Islet precursor cell (in vitro differentiated cells): ENCODE measurements at regions not wholly inside any gene's neighbourhood (a gene's known extent, or its start where the extent isn't known, plus 50 kb on each side); places are given as distances from the start of the nearest gene placed in this dataset.
"Not testable (repeated sequence)": the region's sequence is repeated elsewhere in the genome, so short reads cannot be mapped to it uniquely, and the experiment has no call there.

Experiments
- DNase-seq: peaks from one replicate; pipeline ENCODE4 v3.0.0-alpha.2; 2018

DNA sequence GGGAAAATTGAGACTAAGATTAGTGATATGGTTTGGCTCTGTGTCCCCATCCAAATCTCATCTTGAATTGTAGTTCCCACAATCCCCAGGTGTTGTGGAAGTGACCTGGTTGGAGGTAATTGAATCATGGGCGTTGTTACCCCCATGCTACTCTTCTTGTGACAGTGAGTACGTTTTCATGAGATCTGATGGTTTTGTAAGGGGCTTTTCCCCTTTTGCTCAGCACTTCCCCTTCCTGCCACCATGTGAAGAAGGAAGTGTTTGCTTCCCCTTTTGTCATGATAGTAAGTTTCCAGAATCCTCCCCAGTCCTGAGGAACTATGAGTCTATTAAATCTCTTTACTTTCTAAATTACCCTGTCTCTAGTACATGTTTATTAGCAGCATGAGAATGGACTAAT is 729.9 kb upstream of the TPTE start:
- DNase-seq: not testable (repeated sequence)

DNA sequence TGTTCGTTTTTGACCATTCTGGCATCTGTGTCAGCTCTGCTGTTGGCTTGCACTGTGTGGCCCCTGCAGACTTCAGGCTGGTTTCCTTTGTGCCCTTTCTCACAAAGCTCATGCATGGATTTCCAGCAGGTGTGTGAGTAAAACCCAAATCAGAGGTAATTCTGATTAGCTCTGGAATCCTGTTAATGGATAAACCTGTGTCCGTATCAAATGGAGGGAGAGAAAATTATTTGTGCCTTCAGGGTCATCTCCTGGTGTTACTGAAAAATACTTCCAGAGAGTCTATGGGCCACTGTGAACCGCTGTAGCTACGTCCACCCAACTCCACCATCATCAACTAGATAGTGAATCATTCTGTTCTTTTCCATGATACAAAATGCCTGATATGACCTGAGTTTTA is 726.1 kb upstream of the TPTE start:
- not testable (repeated sequence) for DNase-seq

GRCh38 chr21:9796293-9796692 is 725.1 kb upstream of the TPTE start:
- DNase-seq: not testable (repeated sequence)

DNA sequence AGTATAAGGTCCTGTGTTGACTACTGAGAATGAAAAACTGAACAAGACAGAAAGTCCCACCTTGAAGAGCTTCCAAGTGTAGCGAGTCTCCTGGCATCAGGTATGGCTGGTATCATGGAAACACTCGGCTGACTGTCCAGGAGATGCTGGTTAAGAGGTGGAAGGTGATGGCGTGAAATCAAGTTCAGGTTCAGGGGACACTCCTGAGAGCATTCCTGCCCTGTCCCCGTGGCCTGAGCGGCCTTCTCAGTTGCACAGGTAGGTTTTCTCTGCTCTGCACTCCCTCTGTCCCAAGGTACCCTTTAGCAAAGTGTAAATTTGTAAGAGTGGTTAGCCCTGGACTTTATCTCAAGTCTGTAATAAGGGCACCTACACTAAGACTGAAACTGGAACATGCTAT is 713.7 kb upstream of the TPTE start:
- DNase-seq: not testable (repeated sequence)

GRCh38 chr21:9811223-9812004 is 710.0 kb upstream of the TPTE start:
- DNase-seq: not testable (repeated sequence)

DNA sequence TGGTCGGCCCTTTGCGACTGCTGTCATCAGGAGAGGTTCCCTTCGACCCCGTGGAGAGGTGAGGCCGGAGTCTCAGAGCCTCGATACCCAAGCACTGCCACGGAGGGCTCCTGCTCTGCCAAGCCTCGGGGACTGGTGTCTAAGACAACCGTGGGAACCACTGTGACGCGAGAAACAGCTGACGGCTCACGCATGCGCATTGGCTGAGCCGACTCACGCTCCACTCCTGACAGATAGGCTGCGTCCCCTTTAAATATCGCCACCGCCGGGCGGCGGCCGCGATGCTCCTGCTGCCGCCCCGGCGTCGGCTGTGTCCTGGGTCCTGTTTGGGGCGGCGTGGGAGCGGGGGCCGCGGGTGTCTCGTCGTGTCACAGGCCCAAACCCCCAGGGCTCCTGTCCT is 708.9 kb upstream of the TPTE start:
- not testable (repeated sequence) for DNase-seq

- DNase-seq: not testable (repeated sequence)
Observed at GRCh38 chr21:9813894-9814814, 707.2 kb upstream of the TPTE start.

DNA sequence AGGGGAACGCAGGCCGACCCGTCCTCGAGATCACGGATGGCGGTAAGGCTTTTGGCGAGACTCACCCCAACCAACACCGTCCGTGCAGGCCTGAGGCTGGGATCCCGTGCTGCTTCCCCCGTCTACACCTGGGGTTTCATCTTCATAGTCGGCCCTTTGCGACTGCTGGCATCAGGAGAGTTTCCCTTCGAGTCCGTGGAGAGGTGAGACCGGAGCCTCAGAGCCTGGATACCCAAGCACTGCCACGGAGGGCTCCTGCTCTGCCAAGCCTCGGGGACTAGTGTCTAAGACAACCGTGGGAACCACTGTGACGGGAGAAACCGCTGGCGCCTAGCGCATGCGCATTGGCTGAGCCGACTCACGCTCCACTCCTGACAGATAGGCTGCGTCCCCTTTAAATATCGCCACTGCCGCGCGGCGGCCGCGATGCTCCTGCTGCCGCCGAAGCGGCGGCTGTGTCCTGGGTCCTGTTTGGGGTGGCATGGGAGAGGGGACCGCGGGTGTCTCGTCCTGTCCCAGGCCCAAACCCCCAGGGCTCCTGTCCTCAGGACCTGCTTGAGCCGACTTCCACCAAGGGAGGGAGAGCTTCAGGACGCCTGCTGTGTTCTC is 706.1 kb upstream of the TPTE start:
- not testable (repeated sequence) for DNase-seq

DNA sequence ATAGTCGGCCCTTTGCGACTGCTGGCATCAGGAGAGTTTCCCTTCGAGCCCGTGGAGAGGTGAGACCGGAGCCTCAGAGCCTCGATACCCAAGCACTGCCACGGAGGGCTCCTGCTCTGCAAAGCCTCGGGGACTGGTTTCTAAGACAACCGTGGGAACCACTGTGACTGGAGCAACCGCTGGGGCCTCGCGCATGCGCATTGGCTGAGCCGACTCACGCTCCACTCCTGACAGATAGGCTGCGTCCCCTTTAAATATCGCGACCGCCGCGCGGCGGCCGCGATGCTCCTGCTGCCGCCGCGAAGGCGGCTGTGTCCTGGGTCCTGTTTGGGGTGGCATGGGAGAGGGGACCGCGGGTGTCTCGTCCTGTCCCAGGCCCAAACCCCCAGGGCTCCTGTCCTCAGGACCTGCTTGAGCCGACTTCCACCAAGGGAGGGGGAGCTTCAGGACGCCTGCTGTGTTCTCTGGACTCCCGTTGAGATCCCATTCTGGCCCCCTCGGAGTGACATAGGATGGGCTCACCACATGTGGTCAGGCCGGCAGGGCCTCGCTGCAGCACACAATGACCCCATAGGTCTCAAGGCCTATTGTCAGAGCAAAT is 704.5 kb upstream of the TPTE start:
- not testable (repeated sequence) for DNase-seq

- DNase-seq: not testable (repeated sequence)
Observed at GRCh38 chr21:9817841-9818441, 703.4 kb upstream of the TPTE start.

GRCh38 chr21:9819549-9820192 is 701.7 kb upstream of the TPTE start:
- DNase-seq: not testable (repeated sequence)

GRCh38 chr21:9820579-9820978 is 700.8 kb upstream of the TPTE start:
- not testable (repeated sequence) for DNase-seq

GRCh38 chr21:9821472-9821871 is 699.9 kb upstream of the TPTE start:
- not testable (repeated sequence) for DNase-seq

DNA sequence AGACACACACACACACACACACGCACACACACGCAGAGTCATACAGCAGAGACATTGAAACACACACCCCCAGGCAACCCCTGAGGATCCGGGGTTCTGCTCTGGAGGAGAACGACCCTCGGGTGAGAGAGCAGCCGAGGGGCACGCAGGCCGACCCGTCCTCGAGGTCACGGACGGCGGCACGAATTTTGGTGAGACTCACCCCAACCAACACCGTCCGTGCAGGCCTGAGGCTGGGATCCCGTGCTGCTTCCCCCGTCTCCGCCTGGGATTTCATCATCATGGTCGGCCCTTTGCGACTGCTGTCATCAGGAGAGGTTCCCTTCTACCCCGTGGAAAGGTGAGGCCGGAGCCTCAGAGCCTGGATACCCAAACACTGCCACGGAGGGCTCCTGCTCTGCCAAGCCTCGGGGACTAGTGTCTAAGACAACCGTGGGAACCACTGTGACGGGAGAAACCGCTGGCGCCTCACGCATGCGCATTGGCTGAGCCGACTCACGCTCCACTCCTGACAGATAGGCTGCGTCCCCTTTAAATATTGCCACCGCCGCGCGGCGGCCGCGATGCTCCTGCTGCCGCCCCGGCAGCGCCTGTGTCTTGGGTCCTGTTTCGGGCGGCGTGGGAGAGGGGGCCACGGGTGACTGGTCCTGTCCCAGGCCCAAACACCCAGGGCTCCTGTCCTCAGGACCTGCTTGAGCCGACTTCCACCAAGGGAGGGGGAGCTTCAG is 699.1 kb upstream of the TPTE start:
- DNase-seq: not testable (repeated sequence)

DNA sequence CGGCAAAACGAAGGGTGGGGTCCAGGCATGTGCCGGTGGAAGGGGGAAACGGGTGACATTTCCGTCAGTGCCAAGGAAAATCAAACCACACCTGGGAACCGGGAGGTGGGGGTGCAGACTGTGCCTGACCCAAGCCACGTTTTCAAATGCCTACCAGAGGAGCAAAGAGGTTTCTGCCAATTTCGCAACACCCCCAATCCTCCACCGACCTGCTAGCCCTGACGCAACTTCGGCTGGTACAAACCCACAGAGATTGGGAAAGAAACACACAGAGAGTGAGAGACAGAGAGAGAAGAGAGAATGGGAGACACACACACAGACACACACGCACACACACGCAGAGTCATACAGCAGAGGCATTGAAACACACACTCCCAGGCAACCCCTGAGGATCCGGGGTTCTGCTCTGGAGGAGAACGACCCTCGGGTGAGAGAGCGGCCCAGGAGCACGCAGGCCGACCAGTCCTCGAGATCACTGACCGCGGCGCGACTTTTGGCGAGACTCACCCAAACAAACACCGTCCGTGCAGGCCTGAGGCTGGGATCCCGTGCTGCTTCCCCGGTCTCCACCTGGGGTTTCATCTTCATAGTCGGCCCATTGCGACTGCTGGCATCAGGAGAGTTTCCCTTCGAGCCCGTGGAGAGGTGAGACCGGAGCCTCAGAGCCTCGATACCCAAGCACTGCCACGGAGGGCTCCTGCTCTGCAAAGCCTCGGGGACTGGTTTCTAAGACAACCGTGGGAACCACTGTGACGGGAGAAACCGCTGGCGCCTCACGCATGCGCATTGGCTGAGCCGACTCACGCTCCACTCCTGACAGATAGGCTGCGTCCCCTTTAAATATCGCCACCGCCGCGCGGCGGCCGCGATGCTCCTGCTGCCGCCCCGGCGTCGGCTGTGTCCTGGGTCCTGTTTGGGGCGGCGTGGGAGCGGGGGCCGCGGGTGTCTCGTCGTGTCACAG is 697.9 kb upstream of the TPTE start:
- not testable (repeated sequence) for DNase-seq

DNA sequence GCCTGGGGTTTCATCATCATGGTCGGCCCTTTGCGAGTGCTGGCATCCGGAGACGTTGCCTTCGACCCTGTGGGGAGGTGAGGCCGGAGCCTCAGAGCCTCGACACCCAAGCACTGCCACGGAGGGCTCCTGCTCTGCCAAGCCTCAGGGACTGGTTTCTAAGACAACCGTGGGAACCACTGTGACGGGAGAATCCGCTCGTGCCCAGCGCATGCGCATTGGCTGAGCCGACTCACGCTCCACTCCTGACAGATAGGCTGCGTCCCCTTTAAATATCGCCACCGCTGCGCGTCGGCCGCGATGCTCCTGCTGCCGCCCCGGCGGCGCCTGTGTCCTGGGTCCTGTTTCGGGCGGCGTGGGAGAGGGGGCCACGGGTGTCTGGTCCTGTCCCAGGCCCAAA is 690.6 kb upstream of the TPTE start:
- not testable (repeated sequence) for DNase-seq

DNA sequence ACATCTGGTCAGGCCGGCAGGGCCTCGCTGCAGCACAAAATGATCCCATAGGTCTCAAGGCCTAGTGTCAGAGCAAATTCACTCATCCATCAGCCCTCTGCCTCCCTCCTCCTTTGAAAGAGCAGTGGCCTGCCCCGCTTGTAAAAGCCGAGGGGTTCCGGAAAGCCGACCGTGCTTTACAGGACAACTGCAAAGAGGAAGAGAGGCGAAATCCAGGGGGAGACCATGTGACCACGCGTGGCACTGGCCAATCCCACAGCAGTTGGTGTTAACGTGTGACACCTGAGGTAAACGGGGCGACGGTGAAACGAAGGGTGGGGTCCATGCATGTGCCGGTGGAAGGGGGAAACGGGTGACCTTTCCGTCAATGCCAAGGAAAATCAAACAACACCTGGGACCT is 688.6 kb upstream of the TPTE start:
- DNase-seq: not testable (repeated sequence)

DNA sequence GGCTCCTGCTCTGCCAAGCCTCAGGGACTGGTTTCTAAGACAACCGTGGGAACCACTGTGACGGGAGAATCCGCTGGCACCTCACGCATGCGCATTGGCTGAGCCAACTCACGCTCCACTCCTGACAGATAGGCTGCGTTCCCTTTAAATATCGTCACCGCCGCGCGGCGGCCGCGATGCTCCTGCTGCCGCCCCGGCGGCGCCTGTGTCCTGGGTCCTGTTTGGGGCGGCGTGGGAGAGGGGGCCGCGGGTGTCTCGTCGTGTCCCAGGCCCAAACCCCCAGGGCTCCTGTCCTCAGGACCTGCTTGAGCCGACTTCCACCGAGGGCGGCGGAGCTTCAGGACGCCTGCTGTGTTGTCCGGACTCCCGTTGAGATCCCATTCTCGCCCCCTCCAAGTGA is 684.8 kb upstream of the TPTE start:
- not testable (repeated sequence) for DNase-seq

DNA sequence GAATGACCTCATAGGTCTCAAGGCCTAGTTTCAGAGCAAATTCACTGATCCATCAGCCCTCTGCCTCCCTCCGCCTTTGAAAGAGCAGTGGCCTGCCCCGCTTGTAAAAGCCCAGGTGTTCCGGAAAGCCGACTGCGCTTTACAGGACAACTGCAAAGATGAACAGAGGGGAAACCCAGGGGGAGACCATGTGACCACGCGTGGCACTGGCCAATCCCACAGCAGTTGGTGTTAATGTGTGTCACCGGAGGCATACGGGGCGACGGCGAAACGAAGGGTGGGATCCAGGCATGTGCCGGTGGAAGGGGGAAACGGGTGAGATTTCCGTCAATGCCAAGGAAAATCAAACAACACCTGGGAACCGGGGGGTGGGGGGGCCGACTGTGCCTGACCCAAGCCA is 684.4 kb upstream of the TPTE start:
- DNase-seq: not testable (repeated sequence)

GRCh38 chr21:9837526-9837925 is 683.9 kb upstream of the TPTE start:
- peak; percentile 55 for DNase-seq
